NCI-H2227 (cell line): ENCODE measurements at regions not wholly inside any gene's neighbourhood (a gene's known extent, or its start where the extent isn't known, plus 50 kb on each side); places are given as distances from the start of the nearest gene placed in this dataset.

Experiments
- DNase-seq: peaks from one replicate; lab custom pipeline; 2025; ENCODE audit not compliant: unreplicated experiment; lab: John Stamatoyannopoulos, UW

GRCh38 chr10:130481936-130482335 is 345.7 kb downstream of the GLRX3 start:
- DNase-seq, result no peak

DNA sequence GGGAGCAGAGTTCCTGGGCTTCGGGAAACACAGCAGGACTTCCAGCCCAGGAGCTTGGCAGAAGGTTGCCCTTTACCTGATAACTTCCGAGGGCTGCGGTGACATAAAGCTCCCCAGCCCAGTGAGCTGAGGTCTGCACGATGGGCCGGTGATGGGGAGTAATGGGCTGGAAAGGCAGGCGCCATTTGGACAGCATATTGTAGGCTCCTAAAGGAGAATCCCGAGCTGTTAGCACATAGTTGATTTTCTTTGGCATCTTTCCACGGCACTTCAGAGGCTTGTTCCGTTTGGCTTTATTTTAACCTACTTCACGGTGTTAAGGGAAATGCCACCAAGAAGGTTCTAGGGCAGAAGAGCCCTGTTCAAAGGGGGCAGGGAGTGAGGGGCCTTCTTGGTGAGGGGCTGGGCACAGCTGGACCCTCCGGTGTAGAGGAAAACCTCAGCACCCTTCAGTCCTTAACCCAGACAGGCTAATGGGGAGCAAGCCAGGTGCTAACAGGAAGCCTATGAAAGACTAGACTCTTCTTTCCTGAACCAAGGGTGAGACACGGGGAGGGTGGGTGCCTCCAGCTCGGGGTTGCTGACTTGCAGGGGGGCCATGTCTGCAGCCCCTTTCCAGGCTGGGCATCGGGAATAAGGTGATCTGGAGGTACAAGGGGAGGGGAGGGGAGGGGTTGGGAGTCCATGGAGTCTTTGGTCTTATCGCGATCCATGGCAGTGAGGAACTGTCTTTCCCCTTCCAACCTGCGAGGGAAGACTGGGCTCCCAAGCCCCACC is 347.7 kb downstream of the GLRX3 start:
- DNase-seq, result no peak

- no peak for DNase-seq
These were observed 348.4 kb downstream of the GLRX3 start for GRCh38 chr10:130484468-130485180.

DNA sequence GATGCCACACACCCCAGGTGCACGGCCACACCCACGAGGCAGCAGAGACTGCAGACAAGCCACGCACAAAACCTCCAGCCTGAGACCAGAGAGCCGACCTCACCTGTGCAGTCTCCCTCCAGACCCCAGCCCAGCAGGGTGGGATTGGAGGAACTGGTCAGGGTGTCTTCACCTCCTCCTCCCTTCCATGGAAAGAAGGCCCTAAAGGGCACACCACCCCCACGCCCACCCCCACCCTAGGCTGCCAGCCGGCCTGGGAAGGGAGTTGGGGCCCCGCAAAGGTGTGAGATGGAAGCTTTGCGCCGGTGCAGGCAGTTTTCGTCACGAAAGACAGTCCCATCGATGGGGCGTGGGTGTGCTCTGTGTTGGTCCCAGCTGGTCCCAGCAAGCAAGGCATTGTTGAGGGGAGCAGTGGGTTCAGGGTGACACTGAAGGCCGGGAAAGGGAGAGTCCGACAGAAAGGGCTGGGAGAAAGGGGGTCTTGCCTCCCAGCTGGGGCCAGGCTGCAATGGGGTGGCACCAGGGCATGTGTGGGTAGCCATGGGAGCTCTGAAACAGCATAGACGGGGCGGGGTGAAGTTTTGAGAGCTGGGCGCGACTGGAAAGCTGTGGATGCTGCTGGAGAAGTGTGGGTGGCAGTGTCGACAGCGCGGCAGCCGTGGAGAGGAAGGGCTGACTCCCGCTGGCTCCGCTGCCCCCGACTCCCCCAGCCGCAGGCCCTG is 349.2 kb downstream of the GLRX3 start:
- no peak for DNase-seq

GRCh38 chr10:130485958-130486895 is 350.0 kb downstream of the GLRX3 start:
- no peak for DNase-seq

- DNase-seq, result no peak
These were observed 350.7 kb downstream of the GLRX3 start for GRCh38 chr10:130486906-130487305.

DNA sequence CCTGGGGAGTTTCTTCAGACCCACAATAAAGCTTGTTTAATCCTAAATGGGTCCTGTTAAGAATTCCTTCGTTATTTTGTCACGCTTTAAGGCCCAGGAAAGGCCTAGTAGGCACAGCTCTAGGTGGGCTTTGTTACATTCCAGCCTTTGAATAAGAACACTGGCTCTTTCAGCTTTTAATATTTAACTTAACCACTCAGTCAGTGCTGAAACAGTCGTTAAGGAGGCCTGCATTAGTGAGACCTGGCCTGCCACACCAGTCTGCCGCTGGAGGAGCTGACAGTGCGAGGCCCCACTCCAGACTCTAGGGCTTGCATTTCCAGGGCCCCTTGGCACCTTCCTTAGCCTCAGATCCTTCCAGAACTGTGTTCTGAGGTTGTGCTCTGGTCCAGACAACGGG is 351.4 kb downstream of the GLRX3 start:
- no peak for DNase-seq

- DNase-seq, result no peak
These were observed 353.7 kb downstream of the GLRX3 start for GRCh38 chr10:130489891-130490290.

- no peak for DNase-seq
These were observed 355.0 kb downstream of the GLRX3 start for GRCh38 chr10:130491011-130491692.

GRCh38 chr10:130491693-130492050 is 355.5 kb downstream of the GLRX3 start:
- no peak for DNase-seq

- DNase-seq, result no peak
These were observed 356.2 kb downstream of the GLRX3 start for GRCh38 chr10:130492266-130492934.

DNA sequence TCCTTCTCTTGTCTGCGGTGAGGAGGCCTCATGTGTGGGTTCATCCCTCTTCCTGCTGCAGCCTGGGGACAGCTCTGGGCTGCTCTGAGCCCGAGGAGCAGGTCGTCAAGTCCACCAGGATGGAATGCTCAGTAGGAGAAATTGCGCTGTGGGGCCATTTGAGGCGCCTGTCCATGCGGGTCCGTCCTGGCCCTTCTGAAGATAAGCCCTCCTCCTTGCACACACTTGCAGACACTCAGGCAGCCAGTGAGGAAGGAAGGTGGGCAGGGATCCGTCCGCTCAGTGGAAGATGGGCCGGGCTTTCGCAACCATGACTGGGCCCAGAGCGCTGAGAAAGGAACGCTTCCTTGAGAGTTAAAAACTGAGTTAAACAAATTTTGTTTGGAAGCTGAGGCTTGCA is 356.8 kb downstream of the GLRX3 start:
- no peak for DNase-seq

DNA sequence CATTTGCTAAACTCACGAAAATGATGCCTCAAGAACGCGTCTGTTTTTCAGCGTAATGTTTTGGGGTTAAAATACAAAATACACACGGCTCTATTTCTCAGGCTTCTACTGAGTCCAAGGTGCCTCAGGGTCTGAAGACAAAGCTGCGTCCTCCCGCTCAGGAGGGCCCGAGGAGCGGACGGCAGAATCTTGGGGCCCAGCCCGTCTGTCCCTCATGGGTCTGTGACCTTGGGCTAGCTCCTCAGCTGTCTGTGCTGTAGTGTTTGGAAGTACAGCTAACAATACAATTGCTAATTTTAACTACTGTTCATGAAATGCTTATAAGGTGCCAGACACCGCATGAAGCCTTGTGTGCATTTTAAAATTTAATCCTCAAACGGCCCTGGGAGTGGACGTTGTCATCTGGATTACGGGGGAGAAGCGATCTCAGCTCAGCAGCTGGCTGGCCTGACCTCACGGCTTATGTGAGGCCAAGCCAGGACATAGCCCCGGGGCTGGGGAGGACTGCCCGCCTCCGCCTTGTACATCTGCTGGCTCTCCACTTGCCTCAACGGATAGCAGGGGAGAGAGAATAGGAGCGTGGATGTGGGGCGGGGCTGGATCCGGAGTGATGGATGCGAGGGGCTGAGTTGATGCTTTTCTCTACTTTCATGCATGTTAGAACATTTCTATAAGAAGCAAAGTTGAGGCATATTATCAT is 357.4 kb downstream of the GLRX3 start:
- no peak for DNase-seq

DNA sequence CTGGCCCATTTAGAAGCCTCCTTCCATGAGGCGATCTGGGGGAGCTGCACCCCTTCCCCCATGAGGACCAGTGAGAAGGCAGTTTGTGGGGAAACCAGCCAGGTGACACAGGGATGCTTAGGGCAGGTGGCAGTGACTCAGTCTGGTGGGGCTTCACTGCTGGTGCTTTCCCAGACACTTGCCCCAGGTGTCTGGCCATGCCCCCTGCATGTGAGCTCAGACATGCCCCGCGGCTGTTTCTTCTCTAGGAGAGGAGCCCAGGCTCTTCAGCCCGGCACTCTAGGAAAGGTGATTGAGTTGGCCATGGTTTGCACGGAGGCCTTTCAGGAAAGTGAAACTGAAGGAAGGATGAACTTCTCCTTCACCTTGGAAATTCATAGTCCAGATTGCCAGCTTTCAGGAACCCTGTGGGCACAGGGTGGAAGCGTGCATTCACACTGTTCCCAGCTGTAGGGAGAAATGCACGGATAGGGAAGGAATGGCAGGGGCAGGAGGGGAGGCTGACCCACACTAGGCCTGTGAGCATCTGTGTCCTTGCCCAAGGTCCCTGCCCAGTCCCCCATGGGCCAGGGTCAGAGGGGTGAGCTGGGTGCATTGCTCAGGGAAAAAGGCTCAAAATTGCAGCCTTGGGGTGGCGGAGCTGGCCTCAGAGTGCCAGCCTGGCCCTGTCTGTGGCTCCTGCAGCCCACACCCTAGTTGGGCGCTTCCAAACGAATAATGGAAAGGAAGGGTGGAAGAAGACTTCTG is 359.1 kb downstream of the GLRX3 start:
- DNase-seq, result no peak

GRCh38 chr10:130495891-130496636 is 359.9 kb downstream of the GLRX3 start:
- DNase-seq, result no peak

GRCh38 chr10:130497056-130498010 is 361.1 kb downstream of the GLRX3 start:
- no peak for DNase-seq

GRCh38 chr10:130498042-130498441 is 361.9 kb downstream of the GLRX3 start:
- no peak for DNase-seq
